ENCODE measurements at regions not wholly inside any gene's neighbourhood (a gene's known extent, or its start where the extent isn't known, plus 50 kb on each side); places are given as distances from the start of the nearest gene placed in this dataset.

GRCh38 chr4:180483036-180483435 lies 1760.2 kb upstream of the TENM3 start:
- DNase-seq: no peak

GRCh38 chr4:180485407-180485806 lies 1757.8 kb upstream of the TENM3 start:
- DNase-seq: no peak

- DNase-seq: no peak
These were observed 1756.9 kb upstream of the TENM3 start for GRCh38 chr4:180486342-180486741.

- DNase-seq: no peak
These were observed 1753.4 kb upstream of the TENM3 start for GRCh38 chr4:180489787-180490186.

GRCh38 chr4:180491210-180491609 lies 1752.0 kb upstream of the TENM3 start:
- DNase-seq: no peak

GRCh38 chr4:180493299-180493698 lies 1749.9 kb upstream of the TENM3 start:
- no peak for DNase-seq

- no peak for DNase-seq
These were observed 1743.0 kb upstream of the TENM3 start for GRCh38 chr4:180500154-180500553.

- no peak for DNase-seq
These were observed 1730.3 kb upstream of the TENM3 start for GRCh38 chr4:180512801-180513475.

GRCh38 chr4:180518906-180519305 lies 1724.3 kb upstream of the TENM3 start:
- no peak for DNase-seq

GRCh38 chr4:180521181-180521580 lies 1722.0 kb upstream of the TENM3 start:
- no peak for DNase-seq

GRCh38 chr4:180525523-180526077 lies 1717.6 kb upstream of the TENM3 start:
- no peak for DNase-seq

- DNase-seq: no peak
These were observed 1715.2 kb upstream of the TENM3 start for GRCh38 chr4:180528003-180528402.

- DNase-seq: no peak
These were observed 1712.4 kb upstream of the TENM3 start for GRCh38 chr4:180530787-180531186.

- no peak for DNase-seq
These were observed 1710.5 kb upstream of the TENM3 start for GRCh38 chr4:180532691-180533090.

- DNase-seq: no peak
These were observed 1704.7 kb upstream of the TENM3 start for GRCh38 chr4:180538384-180539057.

- no peak for DNase-seq
These were observed 1703.9 kb upstream of the TENM3 start for GRCh38 chr4:180539284-180539683.

- no peak for DNase-seq
These were observed 1701.5 kb upstream of the TENM3 start for GRCh38 chr4:180541678-180542077.

GRCh38 chr4:180542445-180543100 lies 1700.6 kb upstream of the TENM3 start:
- no peak for DNase-seq

- DNase-seq: no peak
These were observed 1693.1 kb upstream of the TENM3 start for GRCh38 chr4:180550106-180550505.

GRCh38 chr4:180557348-180557747 lies 1685.9 kb upstream of the TENM3 start:
- no peak for DNase-seq

GRCh38 chr4:180557950-180558349 lies 1685.3 kb upstream of the TENM3 start:
- no peak for DNase-seq

GRCh38 chr4:180558427-180558826 lies 1684.8 kb upstream of the TENM3 start:
- no peak for DNase-seq

- no peak for DNase-seq
These were observed 1682.3 kb upstream of the TENM3 start for GRCh38 chr4:180560896-180561295.

- DNase-seq: no peak
These were observed 1679.2 kb upstream of the TENM3 start for GRCh38 chr4:180564026-180564425.

All from activated T-cell treated with anti-CD3 and anti-CD28 coated beads for 4 hours (primary cell).